Activated B cell treated with CpG ODN at 0.5 μM for 24 hours (primary cell): ENCODE measurements at regions not wholly inside any gene's neighbourhood (a gene's known extent, or its start where the extent isn't known, plus 50 kb on each side); places are given as distances from the start of the nearest gene placed in this dataset.

Experiments
- ATAC-seq: fragments of 200-7000 bp; cut with Tn5 transposase; one replicate; pipeline ENCODE4 v1.10.0; 2021; ENCODE audit warnings: low read depth, mild to moderate bottlenecking, moderate library complexity
- CTCF ChIA-PET: fragments of 350-600 bp; sonication (Branson Sonifier 250); formaldehyde crosslinking; loops from one replicate; lab custom pipeline; 2021; ENCODE audit warnings: antibody characterized with exemption; lab: Charles Lee
- POLR2A ChIA-PET: fragments of 350-600 bp; sonication (Branson Sonifier 250); formaldehyde crosslinking; loops from one replicate; lab custom pipeline; 2021; ENCODE audit warnings: antibody characterized with exemption; lab: Charles Lee
- DNase-seq: peaks from one replicate; pipeline ENCODE4 v3.0.0; 2022
- H3K27ac Mint-ChIP-seq: one replicate; pipeline ENCODE4 v1.8.0; 2020; ENCODE audit warnings: mixed read lengths
- H3K27me3 Mint-ChIP-seq: one replicate; pipeline ENCODE4 v1.8.0; 2021; ENCODE audit warnings: mixed read lengths
- H3K36me3 Mint-ChIP-seq: one replicate; pipeline ENCODE4 v1.8.0; 2021; ENCODE audit warnings: low read depth, mixed read lengths
- H3K4me1 Mint-ChIP-seq: one replicate; pipeline ENCODE4 v1.8.0; 2021; ENCODE audit warnings: mixed read lengths
- H3K4me3 Mint-ChIP-seq: one replicate; pipeline ENCODE4 v1.8.0; 2020; ENCODE audit warnings: mild to moderate bottlenecking, mixed read lengths
- H3K9me3 Mint-ChIP-seq: one replicate; pipeline ENCODE4 v1.8.0; 2020; ENCODE audit warnings: mixed read lengths
- CTCF ChIP-seq: fragments of 200-600 bp; IDR thresholded peaks from one replicate; pipeline ENCODE4 v1.8.0; 2022; ENCODE audit warnings: antibody characterized with exemption, mild to moderate bottlenecking
- intact Hi-C: fragments of 100-400 bp; cut with micrococcal nuclease; formaldehyde crosslinking; loops from one replicate; pipeline ENCODE4 v1.15.1; 2024

GRCh38 chr18:2415656-2416055 lies 155.6 kb downstream of the METTL4 start:
- CTCF ChIA-PET, result no interaction called here
- H3K27ac Mint-ChIP-seq, result no peak overlapping the region
- H3K4me1 Mint-ChIP-seq, result no peaks in the 10 kb centered on the region
- POLR2A ChIA-PET, result no interaction called here
- intact Hi-C loops, result no loop called here
- H3K36me3 Mint-ChIP-seq, result no peaks in the 10 kb centered on the region
- no peak for DNase-seq
- H3K9me3 Mint-ChIP-seq, result no peaks in the 10 kb centered on the region
- H3K4me3 Mint-ChIP-seq, result no peak overlapping the region
- H3K27me3 Mint-ChIP-seq, result no peaks in the 10 kb centered on the region
- ATAC-seq, result no peak
- TF ChIP-seq CTCF, result no peak

GRCh38 chr18:2417861-2418610 lies 153.3 kb downstream of the METTL4 start:
- ChIA-PET CTCF (no interaction called here), POLR2A (no interaction called here)
- H3K27me3 Mint-ChIP-seq, result peaks cover 2% of the 10 kb centered on the region
- no peak for TF ChIP-seq CTCF
- no peak for ATAC-seq
- no peaks in the 10 kb centered on the region for H3K4me1 Mint-ChIP-seq
- intact Hi-C loops, result no loop called here
- H3K36me3 Mint-ChIP-seq, result no peaks in the 10 kb centered on the region
- no peaks in the 10 kb centered on the region for H3K9me3 Mint-ChIP-seq
- no peak overlapping the region for H3K27ac Mint-ChIP-seq
- H3K4me3 Mint-ChIP-seq, result no peak overlapping the region
- DNase-seq, result no peak

- H3K27ac Mint-ChIP-seq, result no peak overlapping the region
- DNase-seq, result no peak
- ATAC-seq, result no peak
- ChIA-PET CTCF (no interaction called here), POLR2A (no interaction called here)
- H3K9me3 Mint-ChIP-seq, result no peaks in the 10 kb centered on the region
- H3K4me1 Mint-ChIP-seq, result no peaks in the 10 kb centered on the region
- intact Hi-C loops, result no loop called here
- H3K27me3 Mint-ChIP-seq, result peaks cover 2% of the 10 kb centered on the region
- TF ChIP-seq CTCF, result no peak
- no peaks in the 10 kb centered on the region for H3K36me3 Mint-ChIP-seq
- H3K4me3 Mint-ChIP-seq, result no peak overlapping the region
These were observed 150.9 kb downstream of the METTL4 start for GRCh38 chr18:2420367-2420766.

GRCh38 chr18:2423761-2424160 lies 147.5 kb downstream of the METTL4 start:
- CTCF ChIA-PET, result no interaction called here
- H3K4me3 Mint-ChIP-seq, result no peak overlapping the region
- intact Hi-C loops, result no loop called here
- peaks cover 4% of the 10 kb centered on the region for H3K9me3 Mint-ChIP-seq
- no peak for TF ChIP-seq CTCF
- no peaks in the 10 kb centered on the region for H3K36me3 Mint-ChIP-seq
- peaks cover 2% of the 10 kb centered on the region for H3K27me3 Mint-ChIP-seq
- no peaks in the 10 kb centered on the region for H3K4me1 Mint-ChIP-seq
- no peak for ATAC-seq
- POLR2A ChIA-PET, result no interaction called here
- no peak overlapping the region for H3K27ac Mint-ChIP-seq
- DNase-seq, result no peak

- H3K4me1 Mint-ChIP-seq, result no peaks in the 10 kb centered on the region
- H3K27me3 Mint-ChIP-seq, result peaks cover 2% of the 10 kb centered on the region
- CTCF ChIA-PET, result no interaction called here
- no peak overlapping the region for H3K27ac Mint-ChIP-seq
- ATAC-seq (no peak), DNase-seq (no peak)
- intact Hi-C loops, result no loop called here
- H3K36me3 Mint-ChIP-seq, result no peaks in the 10 kb centered on the region
- H3K9me3 Mint-ChIP-seq, result peaks cover 4% of the 10 kb centered on the region
- no peak overlapping the region for H3K4me3 Mint-ChIP-seq
- POLR2A ChIA-PET, result no interaction called here
- TF ChIP-seq CTCF, result no peak
These were observed 146.9 kb downstream of the METTL4 start for GRCh38 chr18:2424420-2424819.
